Astrocyte of the spinal cord (primary cell): ENCODE measurements at regions not wholly inside any gene's neighbourhood (a gene's known extent, or its start where the extent isn't known, plus 50 kb on each side); places are given as distances from the start of the nearest gene placed in this dataset.

Experiments
- DNase-seq: peaks from one replicate; pipeline ENCODE4 v3.0.0; 2011; ENCODE audit warnings: low read depth, low spot score
- H3K4me3 ChIP-seq: 2 replicates; pipeline ENCODE4 v1.5.1; 2011; ENCODE audit warnings: low read depth, mild to moderate bottlenecking, low read length, moderate library complexity
- in situ Hi-C: cut with HindIII; loops from 2 replicates; pipeline ENCODE4 v1.10.0; 2017; ENCODE audit warnings: low sequenced_read_pairs
- TF ChIP-seq, protein P1 (sequence below): IDR thresholded peaks from 2 replicates; pipeline ENCODE4 v1.5.1; 2012; ENCODE audit warnings: low read depth, mild to moderate bottlenecking, low read length, inconsistent platforms

DNA sequence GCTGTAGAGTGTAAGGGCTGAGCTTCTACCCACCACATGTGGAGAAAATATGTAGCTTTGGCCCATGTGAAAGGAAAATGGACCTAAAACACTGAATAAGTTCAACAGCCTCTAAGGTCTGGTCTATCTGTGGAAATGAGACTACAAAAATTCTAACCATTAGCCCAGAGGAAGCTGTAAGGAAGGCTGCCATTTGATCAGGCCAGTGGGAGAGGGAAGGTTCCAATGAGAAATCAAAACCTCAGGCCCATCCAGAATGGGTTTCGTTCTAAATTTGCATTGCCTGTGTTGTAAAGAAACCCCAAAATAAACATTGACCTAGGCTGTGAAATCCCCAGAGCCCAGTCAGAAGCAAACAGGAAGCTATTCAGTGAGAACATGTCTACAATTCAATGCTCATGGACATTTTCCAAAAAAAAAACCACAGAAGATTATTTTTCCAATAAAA lies 320.4 kb upstream of the SLC7A11 start:
- no peak overlapping the region for H3K4me3 ChIP-seq
- DNase-seq = peak; percentile 74
- TF ChIP-seq, protein P1, sequence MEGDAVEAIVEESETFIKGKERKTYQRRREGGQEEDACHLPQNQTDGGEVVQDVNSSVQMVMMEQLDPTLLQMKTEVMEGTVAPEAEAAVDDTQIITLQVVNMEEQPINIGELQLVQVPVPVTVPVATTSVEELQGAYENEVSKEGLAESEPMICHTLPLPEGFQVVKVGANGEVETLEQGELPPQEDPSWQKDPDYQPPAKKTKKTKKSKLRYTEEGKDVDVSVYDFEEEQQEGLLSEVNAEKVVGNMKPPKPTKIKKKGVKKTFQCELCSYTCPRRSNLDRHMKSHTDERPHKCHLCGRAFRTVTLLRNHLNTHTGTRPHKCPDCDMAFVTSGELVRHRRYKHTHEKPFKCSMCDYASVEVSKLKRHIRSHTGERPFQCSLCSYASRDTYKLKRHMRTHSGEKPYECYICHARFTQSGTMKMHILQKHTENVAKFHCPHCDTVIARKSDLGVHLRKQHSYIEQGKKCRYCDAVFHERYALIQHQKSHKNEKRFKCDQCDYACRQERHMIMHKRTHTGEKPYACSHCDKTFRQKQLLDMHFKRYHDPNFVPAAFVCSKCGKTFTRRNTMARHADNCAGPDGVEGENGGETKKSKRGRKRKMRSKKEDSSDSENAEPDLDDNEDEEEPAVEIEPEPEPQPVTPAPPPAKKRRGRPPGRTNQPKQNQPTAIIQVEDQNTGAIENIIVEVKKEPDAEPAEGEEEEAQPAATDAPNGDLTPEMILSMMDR = no peak
- in situ Hi-C loops = no loop called here

GRCh38 chr4:138561906-138562305 lies 319.8 kb upstream of the SLC7A11 start:
- no peak overlapping the region for H3K4me3 ChIP-seq
- TF ChIP-seq, protein P1 = no peak
- DNase-seq = no peak
- in situ Hi-C loops = no loop called here

DNA sequence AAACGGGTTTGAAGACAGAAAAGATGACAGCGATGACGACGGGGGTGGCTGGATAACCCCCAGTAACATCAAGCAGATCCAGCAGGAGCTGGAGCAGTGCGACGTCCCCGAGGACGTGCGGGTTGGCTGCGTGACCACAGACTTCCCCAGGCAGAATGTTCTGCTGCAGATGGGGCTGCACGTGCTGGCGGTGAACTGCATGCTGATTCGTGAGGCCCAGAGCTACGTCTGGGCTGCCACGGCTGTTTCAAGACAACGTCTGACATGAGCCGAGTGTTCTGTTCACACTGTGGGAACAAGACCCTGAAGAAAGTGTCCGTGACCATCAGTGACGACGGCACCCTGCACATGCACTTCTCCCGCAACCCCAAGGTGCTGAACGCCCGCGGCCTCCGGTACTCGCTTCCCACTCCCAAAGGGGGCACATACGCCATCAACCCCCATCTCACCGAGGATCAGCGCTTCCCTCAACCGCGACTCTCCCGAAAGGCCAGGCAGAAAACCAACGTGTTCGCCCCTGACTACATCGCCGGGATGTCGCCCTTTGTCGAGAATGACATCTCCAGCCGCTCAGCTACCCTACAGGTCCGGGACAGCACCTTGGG lies 319.2 kb upstream of the SLC7A11 start:
- TF ChIP-seq, protein P1 = no peak
- no peak overlapping the region for H3K4me3 ChIP-seq
- in situ Hi-C loops = no loop called here
- DNase-seq = no peak

DNA sequence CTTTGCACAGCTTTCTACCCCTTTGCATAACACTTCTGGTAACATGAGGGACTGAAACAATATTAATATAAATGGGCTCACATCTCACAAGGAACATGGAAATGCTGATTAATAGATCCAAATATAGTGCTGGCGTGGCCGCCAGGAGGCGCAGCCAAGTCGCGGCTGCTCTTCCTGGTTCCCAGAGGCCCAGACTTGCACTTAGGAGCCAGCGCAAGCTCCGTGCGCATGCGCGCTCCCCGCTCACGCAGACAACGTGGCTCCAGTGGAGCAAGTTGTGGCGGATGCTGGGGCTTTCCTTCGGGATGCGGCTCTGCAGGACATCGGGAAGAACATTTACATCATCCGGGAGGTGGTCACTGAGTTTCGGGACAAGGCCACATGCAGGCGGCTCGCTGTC lies 318.3 kb upstream of the SLC7A11 start:
- no peak for DNase-seq
- no peak overlapping the region for H3K4me3 ChIP-seq
- TF ChIP-seq, protein P1 = no peak
- in situ Hi-C loops = no loop called here

DNA sequence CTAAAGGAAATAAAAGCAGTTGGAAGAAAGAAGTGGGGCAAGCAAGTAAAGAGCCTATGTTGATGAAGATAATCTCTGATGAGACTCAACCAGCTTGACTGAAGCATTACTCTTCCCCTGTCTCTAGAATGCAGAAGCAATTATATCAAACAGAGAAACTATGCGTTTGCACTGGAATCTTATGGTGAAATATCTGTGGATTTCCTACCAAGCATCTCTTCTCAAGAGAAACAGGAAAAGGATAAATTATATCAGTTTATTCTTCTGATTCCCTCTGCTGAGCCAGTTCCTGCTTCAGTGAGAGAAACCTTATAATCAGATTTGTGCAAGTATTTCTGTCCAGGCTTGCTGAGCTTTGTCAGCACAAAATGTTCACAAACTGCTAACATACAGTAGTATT lies 316.7 kb upstream of the SLC7A11 start:
- no peak for DNase-seq
- no peak overlapping the region for H3K4me3 ChIP-seq
- in situ Hi-C loops = no loop called here
- TF ChIP-seq, protein P1 = no peak

- no peak for DNase-seq
- TF ChIP-seq, protein P1 = peak; percentile 37
- in situ Hi-C loops = no loop called here
- H3K4me3 ChIP-seq = no peak overlapping the region
These were observed 313.4 kb upstream of the SLC7A11 start for GRCh38 chr4:138555584-138555983.

DNA sequence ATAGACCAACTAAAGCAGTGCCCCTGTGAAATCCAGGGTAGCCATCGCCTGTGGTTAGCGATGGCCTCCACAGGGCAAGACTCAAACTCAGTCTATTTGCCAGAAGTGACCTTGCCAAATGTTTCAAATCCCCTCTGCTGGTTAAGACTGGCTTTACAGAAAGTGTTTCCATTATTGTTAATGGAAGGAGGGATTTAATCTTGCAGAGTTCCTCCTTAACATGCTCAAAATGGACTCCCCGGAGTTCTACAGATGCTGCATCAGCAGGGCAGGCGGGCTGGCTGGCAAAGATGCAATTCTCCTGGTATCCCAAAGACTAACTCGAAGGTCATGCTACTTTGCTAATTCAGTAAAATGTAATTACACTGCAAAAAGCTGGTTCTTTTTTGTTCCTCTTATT lies 313.0 kb upstream of the SLC7A11 start:
- TF ChIP-seq, protein P1 = no peak
- DNase-seq = no peak
- no peak overlapping the region for H3K4me3 ChIP-seq
- in situ Hi-C loops = no loop called here
